Upper lobe of left lung (tissue), 6 donors: ENCODE measurements at regions not wholly inside any gene's neighbourhood (a gene's known extent, or its start where the extent isn't known, plus 50 kb on each side); places are given as distances from the start of the nearest gene placed in this dataset.
A peak's percentile ranks its signal among the peaks of the same experiment; 100 is the strongest.
"Not testable (repeated sequence)": the region's sequence is repeated elsewhere in the genome, so short reads cannot be mapped to it uniquely, and the experiment has no call there.

ENCODE experiments used
- ATAC-seq, 2 donors: fragments of 200-7000 bp; cut with Tn5 transposase; one replicate each; pipeline ENCODE4 v1.9.1; 2022; ENCODE audit warnings: mild to moderate bottlenecking in 2 of 2, moderate library complexity in 2 of 2; ENCODE audit not compliant: low FRiP score in 2 of 2
- DNase-seq, 2 donors: peaks; one replicate each; pipeline ENCODE4 v3.0.0-alpha.2; 2019 to 2020
- H3K27ac ChIP-seq, 4 donors: fragments of 200-600 bp; sonication (generic); one replicate each; pipeline ENCODE4 v1.5.1; 2016 to 2019
- H3K27me3 ChIP-seq, 4 donors: fragments of 200-600 bp; sonication (generic); one replicate each; pipeline ENCODE4 v1.5.1; 2017 to 2019
- H3K36me3 ChIP-seq, 4 donors: fragments of 200-600 bp; sonication (generic); one replicate each; pipeline ENCODE4 v1.5.1; 2016 to 2019
- H3K4me1 ChIP-seq, 4 donors: fragments of 200-600 bp; sonication (generic); one replicate each; pipeline ENCODE4 v1.5.1; 2018 to 2019
- H3K4me3 ChIP-seq, 4 donors: fragments of 200-600 bp; sonication (generic); one replicate each; pipeline ENCODE4 v1.5.1; 2017 to 2019; ENCODE audit warnings: mild to moderate bottlenecking in 2 of 4, moderate library complexity in 1 of 4
- H3K9me3 ChIP-seq, 4 donors: fragments of 200-600 bp; sonication (generic); one replicate each; pipeline ENCODE4 v1.5.1; 2018 to 2019
- CTCF ChIP-seq, 6 experiments: fragments of 450-650 bp in 4 of 6; fragments of 200-600 bp in 2 of 6; sonication (generic) in 2 of 6; IDR thresholded peaks; one replicate each; pipeline ENCODE4 v1.5.1; 2016 to 2019; ENCODE audit warnings: antibody characterized with exemption in 6 of 6
- EP300 ChIP-seq, 4 donors: sonication (generic); formaldehyde crosslinking; IDR thresholded peaks; one replicate each; pipeline ENCODE4 v1.5.1; 2017; ENCODE audit warnings: antibody characterized with exemption in 4 of 4, control low read depth in 2 of 4
- POLR2A ChIP-seq, 4 donors: fragments of 450-650 bp; IDR thresholded peaks; one replicate each; pipeline ENCODE4 v1.5.1; 2016 to 2017; ENCODE audit warnings: antibody characterized with exemption in 4 of 4, mild to moderate bottlenecking in 2 of 4
- POLR2AphosphoS5 ChIP-seq, 2 donors: sonication (generic); formaldehyde crosslinking; IDR thresholded peaks; one replicate each; pipeline ENCODE4 v1.5.1; 2017; ENCODE audit warnings: antibody characterized with exemption in 2 of 2
- WGBS, 2 donors: methylation state at CpG; one replicate each; pipeline ENCODE4 v1.1.5; 2017 to 2018; 5-methylcytosine and 5-hydroxymethylcytosine counted together
- donor health status: DM: no; HTN: no; CAD: no; lungs with moderate emphysema.
- donor health status: DM: no; HTN: yes; CAD: no; lungs with severe emphysema.

GRCh38 chr15:26065723-26066122 lies 202.6 kb upstream of the ATP10A start:
- DNase-seq, result no peak
- WGBS, 2 donors, result 82 to 88% methylated on average over 2 of the region's 2 CpGs
- no peaks in the 10 kb centered on the region for H3K9me3 ChIP-seq
- no peak for TF ChIP-seq EP300 (IDR thresholded peaks at IDR 0.05)
- no peak for TF ChIP-seq CTCF (IDR thresholded peaks at IDR 0.05)
- no peak for TF ChIP-seq POLR2AphosphoS5 (IDR thresholded peaks at IDR 0.05)
- TF ChIP-seq POLR2A (IDR thresholded peaks at IDR 0.05), result no peak
- ATAC-seq, result no peak
- no peaks in the 10 kb centered on the region for H3K4me1 ChIP-seq
- no peaks in the 10 kb centered on the region for H3K36me3 ChIP-seq
- H3K4me3 ChIP-seq, result no peak overlapping the region
- no peak overlapping the region for H3K27ac ChIP-seq
- H3K27me3 ChIP-seq, result no peaks in the 10 kb centered on the region

GRCh38 chr15:26061248-26061647 lies 198.1 kb upstream of the ATP10A start:
- H3K9me3 ChIP-seq, result no peaks in the 10 kb centered on the region
- ATAC-seq (no peak), DNase-seq (no peak)
- WGBS, 2 donors, result 79 to 88% methylated on average over 4 of the region's 4 CpGs
- H3K4me1 ChIP-seq, result no peaks in the 10 kb centered on the region
- no peak overlapping the region for H3K4me3 ChIP-seq
- H3K27ac ChIP-seq, result no peak overlapping the region
- no peak for TF ChIP-seq CTCF (IDR thresholded peaks at IDR 0.05)
- TF ChIP-seq EP300 (IDR thresholded peaks at IDR 0.05), result no peak
- TF ChIP-seq POLR2AphosphoS5 (IDR thresholded peaks at IDR 0.05), result no peak
- TF ChIP-seq POLR2A (IDR thresholded peaks at IDR 0.05), result no peak
- H3K36me3 ChIP-seq, result no peaks in the 10 kb centered on the region
- H3K27me3 ChIP-seq, result no peaks in the 10 kb centered on the region

GRCh38 chr15:26056766-26057165 lies 193.6 kb upstream of the ATP10A start:
- ATAC-seq, H3K27me3 ChIP-seq, H3K4me3 ChIP-seq, H3K4me1 ChIP-seq, H3K36me3 ChIP-seq, H3K9me3 ChIP-seq, H3K27ac ChIP-seq: not testable (repeated sequence)
- 92 to 95% methylated on average over 13 to 24 of the region's 29 CpGs for whole genome bisulfite sequencing, 2 donors
- DNase-seq, result peak in 1 of 2 donors; percentile 66

GRCh38 chr15:26051761-26052675 lies 188.9 kb upstream of the ATP10A start:
- H3K27me3 ChIP-seq, result no peaks in the 10 kb centered on the region

GRCh38 chr15:26050984-26051383 lies 187.9 kb upstream of the ATP10A start:
- ATAC-seq, result no peak
- 40 to 67% methylated on average over 4 of the region's 4 CpGs for WGBS, 2 donors
- no peak for TF ChIP-seq POLR2A (IDR thresholded peaks at IDR 0.05)
- no peak for TF ChIP-seq POLR2AphosphoS5 (IDR thresholded peaks at IDR 0.05)
- TF ChIP-seq EP300 (IDR thresholded peaks at IDR 0.05), result no peak
- no peak for TF ChIP-seq CTCF (IDR thresholded peaks at IDR 0.05)
- H3K9me3 ChIP-seq, result no peaks in the 10 kb centered on the region
- H3K4me3 ChIP-seq, result no peak overlapping the region
- H3K36me3 ChIP-seq, result no peaks in the 10 kb centered on the region
- no peaks in the 10 kb centered on the region for H3K4me1 ChIP-seq
- H3K27me3 ChIP-seq, result no peaks in the 10 kb centered on the region
- no peak overlapping the region for H3K27ac ChIP-seq
- no peak for DNase-seq

More at GRCh38 chr15:26051761-26052675, 188.9 kb upstream of the ATP10A start:
- ATAC-seq (peak in 1 of 2 donors; percentile 79), DNase-seq (no peak)
- Histone ChIP-seq H3K4me1 (no peaks in the 10 kb centered on the region), H3K9me3 (no peaks in the 10 kb centered on the region), H3K27ac (no peak overlapping the region), H3K36me3 (no peaks in the 10 kb centered on the region), H3K4me3 (no peak overlapping the region)
- TF ChIP-seq POLR2A (IDR thresholded peaks at IDR 0.05) (no peak), CTCF (IDR thresholded peaks at IDR 0.05) (no peak), POLR2AphosphoS5 (IDR thresholded peaks at IDR 0.05) (no peak), EP300 (IDR thresholded peaks at IDR 0.05) (no peak)
- WGBS, 2 donors, result 73 to 80% methylated on average over 14 of the region's 14 CpGs
